Amniotic epithelial cell (primary cell): ENCODE measurements at regions not wholly inside any gene's neighbourhood (a gene's known extent, or its start where the extent isn't known, plus 50 kb on each side); places are given as distances from the start of the nearest gene placed in this dataset.
"Not testable (repeated sequence)": the region's sequence is repeated elsewhere in the genome, so short reads cannot be mapped to it uniquely, and the experiment has no call there.

Experiments
- DNase-seq: peaks from one replicate; pipeline ENCODE4 v3.0.0-alpha.2; 2010; ENCODE audit warnings: low read depth

DNA sequence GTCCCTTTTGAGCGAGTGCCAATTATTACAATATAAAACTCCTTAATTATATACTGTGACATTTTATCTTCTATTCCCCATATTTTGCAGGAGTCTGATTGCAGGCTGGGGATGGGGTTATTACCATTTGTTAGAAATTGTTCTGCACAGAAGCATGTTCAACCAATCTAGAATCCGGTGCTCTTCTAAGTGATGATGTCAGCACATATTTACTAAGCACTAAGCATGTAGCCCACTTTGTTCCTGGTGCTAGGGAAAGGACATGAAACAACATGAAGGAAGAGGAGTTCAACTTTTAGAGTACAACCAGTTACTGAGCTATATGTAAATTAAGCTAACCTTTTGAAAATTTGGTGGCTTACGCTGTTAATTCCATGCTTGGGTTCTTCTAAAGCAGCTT lies 52.8 kb upstream of the IL1RAPL2 start:
- DNase-seq, result no peak

DNA sequence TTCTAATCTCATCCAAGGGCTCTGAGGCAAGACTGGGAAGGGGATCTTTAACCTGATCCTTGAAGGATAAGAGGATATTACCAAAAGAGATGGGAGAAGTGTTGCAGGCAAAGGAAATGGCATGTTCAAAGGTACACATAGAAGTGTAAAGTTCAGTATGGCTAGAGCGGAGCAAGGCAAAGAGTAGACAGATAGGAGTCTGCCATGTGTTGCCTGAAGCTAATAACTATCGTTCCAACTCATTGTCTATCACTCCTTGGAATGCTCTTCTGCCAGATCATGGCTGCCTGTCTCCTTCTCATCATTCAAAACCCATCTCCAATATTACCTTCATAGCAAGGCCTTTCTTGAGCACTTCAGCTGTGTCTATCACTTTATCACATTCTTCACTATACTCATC lies 55.2 kb upstream of the IL1RAPL2 start:
- no peak for DNase-seq

DNA sequence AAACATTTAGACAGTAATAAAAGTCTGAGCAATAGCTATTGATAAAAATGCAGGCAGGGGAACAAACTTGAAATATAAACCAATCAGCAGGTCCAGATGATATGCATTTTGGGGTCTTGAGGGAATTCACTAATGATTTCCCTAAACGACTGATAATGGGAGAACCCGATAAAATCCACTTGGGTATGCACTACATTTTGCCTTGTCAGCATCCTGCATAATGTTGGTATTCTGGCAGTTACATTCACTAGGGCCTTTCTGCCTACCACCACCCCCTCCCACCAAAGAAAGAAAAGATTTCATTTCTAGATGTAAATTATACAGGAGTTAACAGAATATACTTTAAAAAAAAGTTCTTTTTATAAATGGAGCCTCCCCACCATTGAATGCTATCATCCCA lies 63.5 kb upstream of the IL1RAPL2 start:
- no peak for DNase-seq

DNA sequence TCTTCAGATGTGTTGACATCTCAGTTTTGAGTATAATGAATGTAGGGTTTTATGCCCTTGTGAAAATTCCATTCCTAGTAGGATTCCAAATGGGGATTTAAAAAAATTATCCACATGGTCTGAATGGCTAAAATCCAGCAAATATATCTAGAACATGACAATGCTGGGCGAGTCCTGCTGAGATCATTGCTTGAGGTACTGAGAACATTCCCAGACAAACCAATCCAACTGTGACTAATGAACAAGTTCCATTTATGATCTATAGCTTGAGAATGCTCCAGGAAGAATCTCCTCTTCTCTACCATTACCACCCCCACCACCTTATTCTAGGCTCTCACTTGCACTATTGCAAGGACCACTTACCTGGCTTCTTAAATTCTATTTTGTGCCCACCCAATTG lies 77.2 kb upstream of the IL1RAPL2 start:
- peak; percentile 1 for DNase-seq

DNA sequence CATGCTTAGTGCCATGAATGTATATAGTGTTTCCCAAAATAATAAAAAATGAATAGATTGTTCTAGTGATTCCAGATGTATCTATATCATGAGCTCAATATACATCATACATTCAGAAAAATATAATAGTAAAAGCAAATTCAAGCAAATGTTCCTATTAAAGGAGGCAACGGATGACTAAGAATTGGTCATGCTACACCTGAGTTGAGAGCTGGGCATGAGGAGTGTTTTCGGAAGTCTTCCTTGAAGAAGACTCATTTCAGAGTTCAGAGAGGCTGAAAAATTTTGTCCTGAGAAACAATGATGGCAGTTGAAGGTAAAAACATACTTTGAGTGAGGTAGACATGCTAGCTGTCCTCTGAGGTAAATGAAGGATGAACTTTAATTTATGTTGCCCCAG lies 79.3 kb upstream of the IL1RAPL2 start:
- no peak for DNase-seq

DNA sequence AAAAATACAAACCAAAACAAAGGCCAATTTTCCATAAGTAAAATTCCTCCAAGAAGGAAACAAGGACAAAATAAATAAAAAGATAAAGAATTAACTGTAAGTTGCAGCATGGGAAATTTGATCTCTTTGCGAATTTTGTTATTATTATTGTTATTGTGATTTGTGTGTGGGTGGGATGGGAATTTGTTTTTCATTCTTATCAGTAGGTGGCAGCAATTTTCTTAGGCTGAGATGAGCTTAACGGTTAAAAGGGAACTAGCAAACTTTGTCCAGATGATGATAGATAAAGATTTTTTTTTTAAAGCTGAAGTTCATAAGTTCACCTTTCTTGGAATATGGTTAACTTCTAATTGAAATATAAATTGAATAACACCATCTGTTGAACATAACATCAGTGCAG lies 83.2 kb upstream of the IL1RAPL2 start:
- peak; percentile 2 for DNase-seq

DNA sequence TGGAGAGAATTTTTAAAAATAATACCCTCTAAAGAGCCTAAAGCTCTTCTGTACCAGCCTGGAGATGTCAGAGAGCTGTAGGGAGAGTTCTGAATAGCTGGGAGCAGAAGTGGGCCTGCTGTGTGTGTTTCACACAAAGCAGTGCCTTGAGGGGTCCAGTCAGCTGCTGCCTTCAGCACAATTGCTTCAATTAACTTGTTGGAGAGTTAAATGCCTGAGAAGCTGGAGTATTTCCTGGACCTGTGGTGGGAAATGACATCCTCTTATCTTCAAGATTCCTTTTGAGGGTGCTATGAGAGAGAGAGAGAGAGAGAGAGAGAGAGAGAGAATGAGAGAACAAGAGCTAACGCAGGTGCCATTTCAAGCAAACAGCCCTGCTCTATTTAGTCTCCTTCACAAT lies 96.2 kb upstream of the IL1RAPL2 start:
- DNase-seq, result no peak

DNA sequence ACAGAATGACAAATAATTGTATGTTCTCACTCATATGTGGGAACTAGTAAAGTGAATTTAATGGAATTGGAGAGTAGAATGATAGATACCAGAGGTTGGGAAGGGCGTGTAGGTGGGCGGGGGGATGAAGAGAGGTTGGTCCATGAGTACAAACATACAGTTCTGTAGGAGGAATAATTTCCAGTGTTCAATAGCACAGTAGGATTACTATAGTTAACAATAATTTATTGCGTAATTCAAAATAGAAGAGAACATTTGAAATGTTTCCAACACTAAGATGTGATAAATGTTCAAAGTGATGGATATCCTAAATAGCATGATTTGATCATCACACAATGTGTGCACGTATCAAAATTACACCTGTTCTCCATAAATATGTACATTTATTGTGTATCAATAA lies 106.2 kb upstream of the IL1RAPL2 start:
- no peak for DNase-seq

DNA sequence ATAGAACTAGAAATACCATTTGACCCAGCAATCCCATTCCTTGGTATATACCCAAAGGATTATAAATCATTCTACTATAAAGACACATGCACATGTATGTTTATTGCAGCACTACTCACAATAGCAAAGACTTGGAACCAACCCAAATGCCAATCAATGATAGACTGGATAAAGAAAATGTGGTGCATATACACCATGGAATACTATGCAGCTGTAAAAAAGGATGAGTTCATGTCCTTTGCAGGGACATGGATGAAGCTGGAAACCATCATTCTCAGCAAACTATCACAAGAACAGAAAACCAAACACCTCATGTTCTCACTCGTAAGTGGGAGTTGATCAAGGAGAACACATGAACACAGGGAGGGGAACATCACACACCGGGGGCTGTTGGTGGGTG lies 108.9 kb upstream of the IL1RAPL2 start:
- not testable (repeated sequence) for DNase-seq

DNA sequence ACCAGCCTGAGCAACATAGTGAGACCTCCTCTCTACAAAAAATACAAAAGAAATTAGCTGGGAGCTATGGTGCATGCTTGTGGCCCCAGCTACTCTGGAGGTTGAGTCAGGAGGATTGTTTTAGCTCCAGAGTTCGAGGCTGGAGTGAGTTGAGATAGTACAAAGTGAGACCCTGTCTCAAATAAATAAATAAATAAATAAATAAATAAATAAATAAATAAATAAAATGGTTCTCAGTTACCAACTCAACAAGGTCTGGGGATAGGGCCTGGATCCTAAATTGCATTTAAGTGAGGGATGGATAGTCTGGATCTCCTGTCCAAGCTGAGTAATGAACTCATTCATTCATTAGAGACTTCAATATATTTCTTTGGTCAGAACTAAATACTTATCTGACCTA lies 115.7 kb upstream of the IL1RAPL2 start:
- DNase-seq, result no peak

DNA sequence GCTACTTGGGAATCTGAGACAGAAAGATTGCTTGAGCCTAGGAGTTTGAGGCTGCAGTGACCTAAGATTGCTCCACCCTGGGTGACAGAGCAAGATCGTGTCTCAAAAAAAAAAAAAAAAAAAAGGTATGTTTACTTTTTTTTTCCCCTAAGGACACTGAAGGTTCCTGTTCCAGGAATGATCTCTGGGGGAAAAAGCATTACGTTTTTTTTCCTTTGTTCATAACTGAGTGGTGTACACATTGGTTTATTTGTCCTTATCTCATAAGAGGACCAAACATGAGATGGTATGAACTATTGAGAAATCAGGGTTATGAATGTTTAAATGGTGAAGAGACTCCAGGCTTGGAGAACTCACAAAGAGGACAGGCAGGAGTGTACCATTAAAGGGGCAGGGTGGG lies 120.4 kb upstream of the IL1RAPL2 start:
- DNase-seq, result no peak

DNA sequence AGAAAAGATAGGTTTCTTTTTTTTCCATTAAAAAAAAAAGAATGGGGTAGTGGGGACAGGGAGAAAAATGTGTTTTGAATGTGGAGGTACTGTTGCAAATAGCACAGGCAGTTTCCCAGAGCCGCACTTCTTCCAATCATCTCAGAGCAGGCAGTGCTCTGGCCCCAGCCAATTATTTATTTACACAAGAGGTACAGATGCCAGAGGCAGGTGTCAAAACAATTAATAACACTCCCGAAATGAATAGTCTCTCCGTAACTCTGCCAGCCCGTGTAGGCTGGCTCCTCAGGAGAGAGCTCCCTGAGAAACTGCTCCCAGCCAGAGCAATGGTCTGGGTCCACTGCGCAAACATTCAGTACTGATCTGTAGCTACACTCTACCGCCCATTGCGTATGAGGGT lies 130.8 kb upstream of the IL1RAPL2 start:
- DNase-seq, result no peak

DNA sequence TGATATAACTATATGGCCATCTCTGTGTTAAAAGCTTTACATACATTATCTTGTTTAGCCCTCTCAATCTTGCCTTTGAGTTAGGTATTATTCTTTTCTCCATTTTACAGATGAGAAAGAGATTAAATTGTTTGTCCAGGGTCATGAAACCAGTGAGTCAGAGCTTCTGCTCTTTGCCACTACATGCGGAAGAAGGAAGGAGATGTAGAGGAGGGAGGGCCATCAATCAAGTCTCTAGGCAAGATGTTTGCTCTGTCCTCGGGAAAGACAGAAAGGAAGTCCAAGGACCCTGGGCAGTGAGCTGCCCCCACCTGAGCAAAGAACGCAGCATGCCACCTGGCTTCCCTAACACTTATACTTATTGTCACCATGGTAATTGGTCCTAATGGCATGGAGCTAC lies 133.7 kb upstream of the IL1RAPL2 start:
- peak; percentile 50 for DNase-seq

DNA sequence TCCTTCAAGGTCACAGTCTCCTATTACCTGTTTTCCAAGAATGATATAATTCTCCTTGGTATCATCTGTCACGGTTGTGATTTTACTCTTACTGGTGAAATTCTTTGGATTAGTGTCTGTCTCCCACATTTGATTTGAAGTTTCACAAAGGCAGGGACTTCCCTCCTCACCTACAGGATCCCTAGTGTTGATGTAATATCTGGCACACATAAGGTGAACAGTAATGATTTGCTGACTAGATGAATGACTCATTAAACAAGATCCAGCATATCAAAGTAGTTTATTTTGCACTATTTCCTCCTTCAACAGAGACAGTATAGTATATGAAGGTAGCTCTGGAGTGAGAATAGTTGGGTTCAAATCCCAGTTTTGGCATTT lies 135.3 kb upstream of the IL1RAPL2 start:
- no peak for DNase-seq

DNA sequence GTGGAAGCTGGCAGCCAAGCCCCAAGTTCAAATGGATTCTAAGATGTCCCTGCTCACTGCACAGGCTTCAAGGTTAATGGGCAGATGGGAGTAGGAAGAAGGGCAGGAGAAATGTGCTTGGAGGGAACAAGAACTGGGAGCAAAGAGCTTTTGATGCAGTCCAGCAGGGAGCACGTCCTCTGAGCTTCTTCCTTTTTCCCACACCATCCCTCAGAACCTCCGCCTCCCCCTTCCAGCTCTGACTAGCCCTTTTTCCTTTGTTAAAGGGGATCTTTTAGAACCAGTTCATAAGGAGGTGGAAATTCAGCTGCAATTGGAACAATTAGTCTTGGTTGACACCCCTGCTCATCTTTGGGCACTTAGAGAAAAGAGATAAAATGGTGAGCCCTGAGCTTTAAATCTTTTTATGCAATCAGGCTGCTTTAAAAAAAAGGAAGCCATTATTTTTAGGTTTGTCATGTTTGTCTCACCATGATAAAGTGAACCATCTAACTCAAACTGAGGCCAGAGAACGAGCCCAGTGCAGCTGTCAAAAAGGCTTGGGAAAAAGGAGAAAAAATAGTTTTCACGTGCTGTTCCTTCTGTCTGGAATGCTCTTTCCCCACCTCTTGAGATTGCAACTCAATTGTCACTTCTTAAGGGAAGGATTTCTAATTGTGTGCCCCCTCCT lies 135.8 kb upstream of the IL1RAPL2 start:
- DNase-seq, result peak; percentile 10

DNA sequence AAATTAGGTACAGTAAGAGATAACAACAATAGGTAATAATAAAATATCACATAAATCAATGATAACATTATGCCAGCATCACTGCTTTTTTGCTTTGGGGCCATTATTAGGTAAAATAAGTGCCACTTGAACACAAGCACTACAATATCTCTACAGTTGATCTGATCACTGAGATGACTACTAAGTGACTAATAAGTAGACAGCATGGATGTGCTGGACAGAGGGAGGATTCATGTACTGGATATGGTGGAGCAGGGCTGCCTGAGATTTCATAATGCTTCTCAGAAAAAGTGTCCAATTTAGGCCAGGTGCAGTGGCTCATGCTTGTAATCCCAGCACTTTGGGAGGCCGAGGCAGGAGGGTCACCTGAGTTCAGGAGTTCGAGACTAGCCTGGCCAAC lies 137.8 kb upstream of the IL1RAPL2 start:
- DNase-seq, result peak; percentile 33

DNA sequence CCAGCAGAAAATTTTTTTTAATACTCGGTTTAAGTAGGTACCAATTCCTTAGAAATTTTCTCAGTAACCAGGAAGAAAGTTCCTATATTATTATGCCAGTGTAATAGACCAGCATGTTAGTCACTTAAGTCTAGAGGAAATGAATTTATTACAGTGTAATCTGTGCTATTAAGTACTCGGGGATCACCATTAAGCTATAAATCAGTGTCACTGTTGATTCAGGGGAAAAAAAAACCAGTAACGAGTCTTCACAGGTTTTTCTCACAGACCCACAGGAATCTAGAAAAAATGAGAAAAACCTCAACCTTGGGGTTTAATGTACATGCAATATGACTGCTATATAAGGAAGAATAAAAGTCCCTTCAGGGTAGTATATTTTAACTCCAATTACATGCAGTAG lies 138.3 kb upstream of the IL1RAPL2 start:
- peak; percentile 18 for DNase-seq

DNA sequence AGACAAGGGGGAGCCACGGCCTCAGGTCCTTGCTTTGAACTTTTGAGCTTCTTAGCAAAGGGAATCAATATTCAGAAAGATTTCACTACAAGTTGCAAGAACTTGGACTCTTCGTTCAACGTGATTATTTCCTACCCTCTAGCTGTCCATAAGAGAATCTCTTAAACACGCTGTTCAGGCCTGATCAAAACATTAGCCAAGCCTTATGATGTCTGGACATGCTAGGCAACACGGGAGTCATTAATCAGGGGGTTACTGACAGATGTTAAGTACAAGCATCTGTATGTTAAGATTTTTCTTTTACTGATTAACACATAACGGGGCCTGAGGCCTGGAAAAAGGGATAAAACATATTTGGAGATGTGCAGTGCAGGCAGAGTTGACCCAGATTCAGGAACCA lies 138.9 kb upstream of the IL1RAPL2 start:
- DNase-seq, result no peak

DNA sequence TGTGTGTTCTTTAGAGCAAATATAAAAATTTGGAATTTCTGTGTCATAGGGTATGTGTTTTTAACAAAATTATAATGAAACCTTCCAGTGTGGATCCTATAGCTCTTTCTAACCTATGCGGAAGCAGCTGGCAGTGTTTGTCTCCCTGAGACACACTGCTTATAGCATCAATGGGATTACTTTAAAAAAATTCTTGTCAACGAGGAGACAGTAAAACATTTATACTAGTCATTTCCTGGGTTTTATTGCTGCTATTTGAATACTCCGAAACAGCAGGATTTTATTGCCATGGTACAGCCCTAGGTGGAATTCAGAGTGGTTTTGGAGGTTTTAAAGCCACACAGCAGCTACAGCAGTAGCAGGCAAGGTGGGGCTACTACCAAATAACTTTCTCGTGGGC lies 145.1 kb upstream of the IL1RAPL2 start:
- no peak for DNase-seq

DNA sequence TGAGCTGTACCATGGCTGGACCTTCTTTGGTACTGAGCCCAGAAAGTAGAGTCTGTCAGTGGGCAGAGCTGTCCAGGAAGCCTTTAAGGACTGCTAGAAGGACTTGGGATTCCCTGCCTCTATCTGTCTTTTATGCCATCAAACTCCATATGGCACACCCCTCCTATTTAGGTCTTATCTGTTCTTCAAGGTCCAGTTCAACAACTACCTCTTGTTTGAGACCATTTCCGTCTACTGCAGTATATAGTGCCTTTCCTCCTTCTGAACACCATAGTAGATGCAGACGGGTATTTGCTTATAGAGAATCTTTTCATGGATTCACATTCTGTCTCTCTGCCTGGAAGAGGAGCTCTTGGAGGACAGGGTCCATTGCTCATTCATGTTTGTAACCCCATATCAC lies 146.1 kb upstream of the IL1RAPL2 start:
- DNase-seq, result no peak

DNA sequence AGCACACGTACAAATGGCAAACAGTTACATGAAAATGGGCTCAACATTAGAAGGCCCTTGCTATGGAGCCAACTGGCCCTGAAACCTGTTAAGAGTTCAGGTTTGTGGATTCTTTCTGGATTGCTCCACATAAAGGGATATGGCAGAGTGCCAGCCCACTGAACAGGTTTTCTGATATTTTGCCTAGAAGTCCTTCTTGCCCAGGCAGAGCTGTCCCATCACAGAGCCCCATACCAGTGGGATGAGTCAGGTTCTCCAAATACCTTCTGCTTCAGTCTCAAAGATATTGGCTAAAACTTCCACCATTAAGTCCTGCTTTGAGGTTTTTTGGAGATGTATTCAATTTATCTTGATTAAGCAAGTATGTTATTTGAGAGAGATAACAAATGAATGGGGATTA lies 146.8 kb upstream of the IL1RAPL2 start:
- peak; percentile 73 for DNase-seq

DNA sequence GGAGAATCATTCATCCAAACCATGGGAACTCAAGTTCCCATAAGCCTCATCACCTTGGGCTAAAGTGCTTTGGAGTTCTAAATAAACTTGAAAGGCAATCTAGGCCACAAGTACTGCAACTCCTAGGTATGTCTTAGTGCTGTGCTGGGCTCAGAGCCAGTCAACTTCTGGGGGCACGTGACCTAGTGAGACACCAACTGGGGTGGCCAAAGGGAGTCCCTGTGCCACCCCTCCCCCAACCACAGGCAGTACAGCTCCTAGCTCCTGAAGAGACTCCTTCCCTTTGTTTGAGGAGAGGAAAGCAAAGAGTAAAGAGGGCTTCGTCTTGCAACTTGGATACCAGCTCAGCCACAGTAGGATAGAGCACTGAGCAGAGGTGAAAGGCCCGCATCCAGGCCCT lies 154.2 kb upstream of the IL1RAPL2 start:
- DNase-seq, result no peak

DNA sequence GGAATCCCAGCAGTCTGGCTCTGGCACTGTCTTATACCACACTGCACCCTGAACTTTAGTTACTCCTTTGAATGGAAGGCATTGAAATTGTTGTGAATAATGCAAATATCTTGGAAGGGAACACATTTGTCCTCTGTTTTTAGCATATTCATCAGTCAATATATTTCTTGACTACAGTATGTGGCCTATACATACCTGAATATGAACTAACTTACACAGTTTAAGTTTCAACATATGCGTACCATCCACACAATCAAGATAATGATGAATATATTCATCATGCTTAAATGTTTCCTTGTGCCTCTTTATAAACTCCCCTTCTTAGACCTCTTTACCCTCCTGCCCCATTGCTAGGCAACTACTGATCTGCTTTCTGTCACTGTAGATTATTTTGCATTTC lies 145.7 kb upstream of the ESX1 start:
- no peak for DNase-seq

DNA sequence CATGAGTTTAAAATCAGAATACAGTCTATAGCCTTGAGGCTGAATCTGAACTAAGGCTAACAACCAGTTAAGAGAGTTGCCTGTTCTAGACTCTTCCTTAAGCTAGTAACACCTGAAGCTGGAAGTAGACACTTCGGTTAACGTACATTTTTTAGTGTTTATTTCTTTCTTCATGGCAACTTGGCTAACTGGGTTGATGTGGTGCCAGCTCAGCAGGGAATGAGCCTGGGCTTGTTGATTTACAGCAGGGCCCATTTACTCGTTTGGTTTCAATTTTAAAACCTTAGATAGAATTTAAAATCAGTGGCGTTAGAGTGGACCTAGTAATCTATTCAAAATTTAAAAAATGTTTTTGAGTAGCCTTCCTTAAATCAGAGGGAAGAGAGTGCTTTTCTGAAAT lies 137.6 kb upstream of the ESX1 start:
- no peak for DNase-seq

DNA sequence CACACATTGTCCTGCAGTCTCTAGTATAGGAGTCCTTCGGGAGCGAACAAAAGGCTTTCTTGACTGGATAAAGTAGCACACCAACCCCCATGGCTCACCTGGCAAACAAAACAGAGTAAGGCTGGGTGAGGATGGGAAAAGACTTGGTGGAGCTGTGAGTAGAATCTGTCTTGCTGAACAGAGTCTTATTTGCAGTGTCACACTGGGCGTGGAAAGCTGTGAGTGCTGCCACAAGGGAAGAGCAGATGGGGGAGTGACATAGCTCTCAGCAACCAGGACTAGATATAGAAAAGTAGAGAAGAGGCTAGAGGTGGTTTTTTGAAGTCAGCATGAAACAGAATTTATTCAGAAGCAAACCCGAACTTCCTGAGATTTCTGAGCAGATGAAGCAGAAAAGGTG lies 137.2 kb upstream of the ESX1 start:
- DNase-seq, result no peak
